Endothelial cell of umbilical vein (primary cell): ENCODE measurements at regions not wholly inside any gene's neighbourhood (a gene's known extent, or its start where the extent isn't known, plus 50 kb on each side); places are given as distances from the start of the nearest gene placed in this dataset.

Experiments
- EZH2 ChIP-seq: IDR thresholded peaks from 2 replicates; pipeline ENCODE4 v1.6.1; 2012; ENCODE audit warnings: borderline replicate concordance, low read depth, mild to moderate bottlenecking, moderate library complexity, low read length, inconsistent platforms; ENCODE audit not compliant: severe bottlenecking
- FOS ChIP-seq: IDR thresholded peaks from 2 replicates; pipeline ENCODE4 v1.6.1; 2011; ENCODE audit warnings: mild to moderate bottlenecking, low read length, moderate library complexity, borderline replicate concordance; ENCODE audit not compliant: insufficient read depth
- GATA2 ChIP-seq: IDR thresholded peaks from 2 replicates; pipeline ENCODE4 v1.7.0; 2011; ENCODE audit warnings: low read depth, mild to moderate bottlenecking, moderate library complexity, mixed read lengths, low read length; ENCODE audit not compliant: insufficient read length, insufficient read depth
- JUN ChIP-seq: IDR thresholded peaks from 2 replicates; pipeline ENCODE4 v1.6.1; 2011; ENCODE audit warnings: borderline replicate concordance, low read depth; ENCODE audit not compliant: insufficient read length, insufficient read depth
- MYC ChIP-seq: IDR thresholded peaks from one replicate; pipeline ENCODE4 v1.6.1; 2011; ENCODE audit warnings: mild to moderate bottlenecking, low read depth, low read length
- POLR2A ChIP-seq: IDR thresholded peaks from 2 replicates; pipeline ENCODE4 v1.6.1; 2012; ENCODE audit warnings: low read depth, mild to moderate bottlenecking, control low read depth, low read length
- POLR2AphosphoS5 ChIP-seq: IDR thresholded peaks from 2 replicates; pipeline ENCODE4 v1.6.1; 2012; ENCODE audit warnings: low read depth, mild to moderate bottlenecking, control low read depth, low read length, moderate library complexity; ENCODE audit not compliant: insufficient read depth
- TF ChIP-seq, protein P1 (sequence below), 2 donors: IDR thresholded peaks; 1 replicate in 1 of 2; 2 replicates in 1 of 2; pipeline ENCODE4 v1.5.1; 2011; ENCODE audit warnings: low read length in 2 of 2, mild to moderate bottlenecking in 2 of 2, moderate library complexity in 2 of 2, control low read depth in 1 of 2, inconsistent platforms in 1 of 2, low read depth in 1 of 2; ENCODE audit not compliant: insufficient read depth in 1 of 2; ENCODE audit errors: extremely low read depth in 1 of 2
- TF ChIP-seq, protein P2 (sequence below): IDR thresholded peaks from 2 replicates; pipeline ENCODE4 v1.6.1; 2011; ENCODE audit not compliant: insufficient read depth, insufficient read length

DNA sequence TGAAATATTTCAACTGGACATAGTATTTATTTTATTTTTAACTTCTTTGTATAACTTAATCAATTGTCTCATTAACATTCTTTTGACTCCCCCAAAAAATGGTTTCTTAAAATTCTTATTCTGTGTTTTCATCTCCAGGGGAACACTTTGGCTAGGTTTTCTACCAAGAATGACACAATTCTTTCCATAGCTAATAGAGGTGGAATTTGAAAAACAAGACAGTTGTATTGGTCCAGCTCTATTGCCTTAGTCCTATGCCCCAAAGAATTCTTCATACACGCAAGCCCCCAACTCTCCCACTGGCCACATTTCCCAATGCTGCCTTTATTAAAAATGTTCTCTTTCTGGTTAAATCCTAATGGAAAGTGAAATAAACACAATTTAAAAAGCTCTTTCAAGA lies 104.7 kb upstream of the PKDCC start:
- TF ChIP-seq POLR2AphosphoS5 (no peak), POLR2A (no peak), JUN (no peak), MYC (no peak), EZH2 (no peak), GATA2 (no peak), FOS (no peak)
- TF ChIP-seq, protein P1, sequence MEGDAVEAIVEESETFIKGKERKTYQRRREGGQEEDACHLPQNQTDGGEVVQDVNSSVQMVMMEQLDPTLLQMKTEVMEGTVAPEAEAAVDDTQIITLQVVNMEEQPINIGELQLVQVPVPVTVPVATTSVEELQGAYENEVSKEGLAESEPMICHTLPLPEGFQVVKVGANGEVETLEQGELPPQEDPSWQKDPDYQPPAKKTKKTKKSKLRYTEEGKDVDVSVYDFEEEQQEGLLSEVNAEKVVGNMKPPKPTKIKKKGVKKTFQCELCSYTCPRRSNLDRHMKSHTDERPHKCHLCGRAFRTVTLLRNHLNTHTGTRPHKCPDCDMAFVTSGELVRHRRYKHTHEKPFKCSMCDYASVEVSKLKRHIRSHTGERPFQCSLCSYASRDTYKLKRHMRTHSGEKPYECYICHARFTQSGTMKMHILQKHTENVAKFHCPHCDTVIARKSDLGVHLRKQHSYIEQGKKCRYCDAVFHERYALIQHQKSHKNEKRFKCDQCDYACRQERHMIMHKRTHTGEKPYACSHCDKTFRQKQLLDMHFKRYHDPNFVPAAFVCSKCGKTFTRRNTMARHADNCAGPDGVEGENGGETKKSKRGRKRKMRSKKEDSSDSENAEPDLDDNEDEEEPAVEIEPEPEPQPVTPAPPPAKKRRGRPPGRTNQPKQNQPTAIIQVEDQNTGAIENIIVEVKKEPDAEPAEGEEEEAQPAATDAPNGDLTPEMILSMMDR (IDR thresholded peaks at IDR 0.05; ENCODE audit: extremely low read depth in 1 of 2, insufficient read depth in 1 of 2, low read depth in 1 of 2, low read length in 2 of 2), result no peak
- TF ChIP-seq, protein P2, sequence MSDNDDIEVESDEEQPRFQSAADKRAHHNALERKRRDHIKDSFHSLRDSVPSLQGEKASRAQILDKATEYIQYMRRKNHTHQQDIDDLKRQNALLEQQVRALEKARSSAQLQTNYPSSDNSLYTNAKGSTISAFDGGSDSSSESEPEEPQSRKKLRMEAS, result no peak
